C4-2B (cell line): ENCODE measurements at regions not wholly inside any gene's neighbourhood (a gene's known extent, or its start where the extent isn't known, plus 50 kb on each side); places are given as distances from the start of the nearest gene placed in this dataset.

Source experiments
- CTCF ChIP-seq: fragments of 450-650 bp; conservative IDR thresholded peaks from 2 replicates; pipeline ENCODE4 v1.5.1; 2017; ENCODE audit warnings: mild to moderate bottlenecking
- ZFX ChIP-seq: fragments of 450-650 bp; IDR thresholded peaks from 2 replicates; pipeline ENCODE4 v1.6.1; 2017

DNA sequence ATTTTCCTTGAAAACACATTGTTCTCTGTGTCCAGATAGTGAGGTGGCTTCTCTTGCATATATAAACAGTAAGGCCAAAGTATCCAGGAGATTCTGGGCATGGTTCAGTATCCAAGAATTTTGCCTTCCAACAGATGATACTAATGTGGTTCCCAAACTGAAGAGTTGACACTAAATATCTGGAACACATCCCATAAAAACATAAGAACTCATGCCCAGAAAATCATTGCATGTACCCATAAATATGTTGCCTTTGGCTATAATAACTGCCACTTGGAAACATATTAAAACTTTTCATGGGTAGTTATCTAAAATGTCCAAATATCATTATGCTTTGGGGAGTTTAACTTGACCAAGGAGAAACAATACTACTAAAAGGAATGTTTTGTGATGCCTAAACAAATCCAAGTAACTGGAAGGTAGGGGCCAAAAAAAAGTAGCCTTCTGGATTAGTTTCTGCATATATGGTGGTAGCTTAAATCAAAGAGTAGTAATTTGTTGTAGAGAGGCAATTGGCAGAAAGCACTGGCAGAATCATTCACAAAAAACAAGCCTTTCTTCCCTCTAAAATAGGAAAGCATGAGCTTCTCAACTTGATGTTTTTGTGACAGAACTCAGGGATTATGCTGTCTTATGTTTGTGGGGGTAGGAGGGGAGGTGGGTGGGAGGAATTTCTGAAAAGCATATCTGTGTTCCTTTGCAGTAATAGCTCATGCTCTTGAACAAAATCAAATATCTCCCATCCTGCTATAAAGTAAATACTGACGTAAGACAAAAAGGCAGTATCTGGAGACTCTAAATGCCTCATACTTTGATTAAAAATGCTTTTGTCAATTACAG, 753.9 kb downstream of the TUSC7 start:
- TF ChIP-seq CTCF (no peak), ZFX (no peak)
